ENCODE measurements at regions not wholly inside any gene's neighbourhood (a gene's known extent, or its start where the extent isn't known, plus 50 kb on each side); places are given as distances from the start of the nearest gene placed in this dataset.

- TF ChIP-seq POLR2AphosphoS5 (IDR thresholded peaks at IDR 0.05) (no peak), POLR2A (IDR thresholded peaks at IDR 0.05) (no peak)
- TF ChIP-seq, protein P1, sequence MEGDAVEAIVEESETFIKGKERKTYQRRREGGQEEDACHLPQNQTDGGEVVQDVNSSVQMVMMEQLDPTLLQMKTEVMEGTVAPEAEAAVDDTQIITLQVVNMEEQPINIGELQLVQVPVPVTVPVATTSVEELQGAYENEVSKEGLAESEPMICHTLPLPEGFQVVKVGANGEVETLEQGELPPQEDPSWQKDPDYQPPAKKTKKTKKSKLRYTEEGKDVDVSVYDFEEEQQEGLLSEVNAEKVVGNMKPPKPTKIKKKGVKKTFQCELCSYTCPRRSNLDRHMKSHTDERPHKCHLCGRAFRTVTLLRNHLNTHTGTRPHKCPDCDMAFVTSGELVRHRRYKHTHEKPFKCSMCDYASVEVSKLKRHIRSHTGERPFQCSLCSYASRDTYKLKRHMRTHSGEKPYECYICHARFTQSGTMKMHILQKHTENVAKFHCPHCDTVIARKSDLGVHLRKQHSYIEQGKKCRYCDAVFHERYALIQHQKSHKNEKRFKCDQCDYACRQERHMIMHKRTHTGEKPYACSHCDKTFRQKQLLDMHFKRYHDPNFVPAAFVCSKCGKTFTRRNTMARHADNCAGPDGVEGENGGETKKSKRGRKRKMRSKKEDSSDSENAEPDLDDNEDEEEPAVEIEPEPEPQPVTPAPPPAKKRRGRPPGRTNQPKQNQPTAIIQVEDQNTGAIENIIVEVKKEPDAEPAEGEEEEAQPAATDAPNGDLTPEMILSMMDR (IDR thresholded peaks at IDR 0.05) = no peak
- DNase-seq (ENCODE audit: low spot score) = no peak
- 98% methylated on average over 3 of the region's 3 CpGs for WGBS
- no peaks in the 10 kb centered on the region for H3K9me3 ChIP-seq
- no peak overlapping the region for H3K27ac ChIP-seq
- H3K4me3 ChIP-seq = no peak overlapping the region
- no peaks in the 10 kb centered on the region for H3K27me3 ChIP-seq (replicated peaks; ENCODE audit: insufficient read depth)
- H3K36me3 ChIP-seq = no peaks in the 10 kb centered on the region
- H3K4me1 ChIP-seq (replicated peaks) = no peaks in the 10 kb centered on the region
- intact Hi-C loops (cut with DNase I) = no loop called here
Measured at GRCh38 chr5:133830281-133830680, 138.1 kb downstream of the C5orf15 start.

DNA sequence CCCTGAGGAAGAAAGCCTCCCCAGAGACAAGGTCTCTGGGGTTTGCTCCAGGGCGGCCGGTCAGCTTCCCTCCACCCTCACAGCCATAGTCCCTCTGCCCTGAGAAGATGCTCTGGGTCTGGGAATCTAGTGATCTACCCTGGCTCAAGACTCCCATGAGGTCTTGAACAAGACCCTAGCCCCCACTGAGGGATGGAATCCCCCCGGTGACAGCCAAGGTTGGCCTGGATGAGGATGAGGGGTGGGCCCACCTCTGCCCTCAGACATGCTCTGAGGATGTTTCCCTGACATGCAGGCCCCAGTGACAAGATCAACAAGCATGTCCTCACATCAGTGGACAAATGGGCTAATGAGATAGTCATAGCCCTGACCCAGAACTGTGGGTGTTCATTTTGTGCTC, 138.6 kb downstream of the C5orf15 start:
- H3K9me3 ChIP-seq = no peaks in the 10 kb centered on the region
- intact Hi-C loops (cut with DNase I) = no loop called here
- H3K4me1 ChIP-seq (replicated peaks) = no peaks in the 10 kb centered on the region
- DNase-seq (ENCODE audit: low spot score) = no peak
- H3K4me3 ChIP-seq = no peak overlapping the region
- H3K27me3 ChIP-seq (replicated peaks; ENCODE audit: insufficient read depth) = no peaks in the 10 kb centered on the region
- no peak overlapping the region for H3K27ac ChIP-seq
- WGBS = 83% methylated on average over 3 of the region's 3 CpGs
- no peak for TF ChIP-seq POLR2AphosphoS5 (IDR thresholded peaks at IDR 0.05)
- TF ChIP-seq, protein P1 (IDR thresholded peaks at IDR 0.05) = no peak
- TF ChIP-seq POLR2A (IDR thresholded peaks at IDR 0.05) = no peak
- no peaks in the 10 kb centered on the region for H3K36me3 ChIP-seq

DNA sequence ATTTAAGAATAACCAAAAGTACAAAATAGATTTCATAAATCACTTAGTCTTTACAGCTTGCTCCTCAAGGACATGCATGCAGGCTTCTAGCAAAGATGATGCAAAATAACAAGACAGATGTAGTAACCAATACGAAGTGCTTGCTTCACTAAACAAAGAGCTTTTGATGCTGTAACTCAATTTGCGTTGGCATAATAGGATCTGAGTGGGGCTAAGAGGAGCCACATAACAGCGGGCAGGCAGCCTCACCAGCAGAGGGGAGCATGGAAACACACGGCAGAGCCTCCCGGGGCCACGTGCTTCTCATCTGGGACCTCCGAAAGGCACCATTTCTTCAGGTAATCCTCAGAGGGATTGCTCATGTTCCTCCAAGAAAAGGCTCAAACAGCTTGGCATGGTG, 139.7 kb downstream of the C5orf15 start:
- no peak for DNase-seq (ENCODE audit: low spot score)
- Histone ChIP-seq H3K9me3 (no peaks in the 10 kb centered on the region), H3K4me3 (no peak overlapping the region), H3K36me3 (no peaks in the 10 kb centered on the region), H3K4me1 (replicated peaks) (no peaks in the 10 kb centered on the region), H3K27me3 (replicated peaks; ENCODE audit: insufficient read depth) (no peaks in the 10 kb centered on the region), H3K27ac (no peak overlapping the region)
- intact Hi-C loops (cut with DNase I) = no loop called here
- no peak for TF ChIP-seq POLR2A (IDR thresholded peaks at IDR 0.05)
- TF ChIP-seq POLR2AphosphoS5 (IDR thresholded peaks at IDR 0.05) = no peak
- TF ChIP-seq, protein P1 (IDR thresholded peaks at IDR 0.05) = no peak
- 81% methylated on average over 7 of the region's 7 CpGs for WGBS

DNA sequence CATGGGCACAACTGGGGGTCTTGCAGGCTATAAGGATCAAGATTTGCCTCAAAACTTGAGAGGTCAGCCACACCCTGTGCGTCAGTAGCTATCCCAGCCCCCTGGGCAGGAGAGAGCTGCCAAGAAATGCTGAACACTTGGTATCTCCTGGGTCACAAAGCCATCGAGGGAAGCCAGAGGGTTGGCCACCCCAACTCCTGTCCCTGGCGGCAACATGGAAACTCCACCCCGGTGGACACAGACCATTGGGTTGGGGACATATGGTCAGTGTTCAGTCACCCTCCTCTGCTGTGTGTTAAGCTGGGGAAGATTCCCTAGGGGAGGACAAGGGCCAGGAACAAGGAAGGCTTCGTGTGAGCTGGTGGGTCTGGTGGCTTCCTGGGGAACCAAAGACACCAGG, 140.6 kb downstream of the C5orf15 start:
- Histone ChIP-seq H3K4me1 (replicated peaks) (no peaks in the 10 kb centered on the region), H3K4me3 (no peak overlapping the region), H3K36me3 (no peaks in the 10 kb centered on the region), H3K27me3 (replicated peaks; ENCODE audit: insufficient read depth) (no peaks in the 10 kb centered on the region), H3K27ac (no peak overlapping the region), H3K9me3 (no peaks in the 10 kb centered on the region)
- intact Hi-C loops (cut with DNase I) = no loop called here
- DNase-seq (ENCODE audit: low spot score) = no peak
- 94% methylated on average over 5 of the region's 5 CpGs for WGBS
- TF ChIP-seq POLR2A (IDR thresholded peaks at IDR 0.05) (no peak), POLR2AphosphoS5 (IDR thresholded peaks at IDR 0.05) (no peak)
- TF ChIP-seq, protein P1 (IDR thresholded peaks at IDR 0.05) = no peak

DNA sequence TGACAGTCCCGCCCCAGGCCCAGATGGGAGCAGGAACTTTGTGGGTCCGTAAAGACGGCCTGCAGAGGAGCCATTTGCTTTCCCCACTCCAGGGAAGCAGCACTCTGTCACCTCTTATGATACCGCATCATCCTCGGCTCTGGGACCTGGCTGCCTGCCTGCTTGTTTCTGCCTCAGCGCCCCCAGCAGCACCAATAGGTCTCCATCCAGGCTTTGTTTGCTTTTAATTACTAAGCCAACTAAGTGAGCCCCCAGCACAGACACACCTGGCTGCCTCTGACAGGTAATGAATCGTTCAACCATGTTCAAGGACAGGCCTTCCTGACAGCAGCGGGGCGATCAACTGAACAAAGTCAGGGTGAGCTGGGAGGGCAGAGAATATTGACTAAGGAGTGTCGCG, 141.4 kb downstream of the C5orf15 start:
- Histone ChIP-seq H3K27ac (no peak overlapping the region), H3K4me1 (replicated peaks) (no peaks in the 10 kb centered on the region), H3K36me3 (no peaks in the 10 kb centered on the region), H3K9me3 (no peaks in the 10 kb centered on the region), H3K4me3 (no peak overlapping the region), H3K27me3 (replicated peaks; ENCODE audit: insufficient read depth) (no peaks in the 10 kb centered on the region)
- TF ChIP-seq POLR2AphosphoS5 (IDR thresholded peaks at IDR 0.05) (no peak), POLR2A (IDR thresholded peaks at IDR 0.05) (no peak)
- TF ChIP-seq, protein P1 (IDR thresholded peaks at IDR 0.05) = no peak
- no peak for DNase-seq (ENCODE audit: low spot score)
- intact Hi-C loops (cut with DNase I) = no loop called here
- WGBS = 65% methylated on average over 11 of the region's 11 CpGs

All from prostate gland (tissue), 2 donors.